RWPE1 (cell line): ENCODE measurements at regions not wholly inside any gene's neighbourhood (a gene's known extent, or its start where the extent isn't known, plus 50 kb on each side); places are given as distances from the start of the nearest gene placed in this dataset.

ENCODE experiments used
- CTCF ChIA-PET: fragments of 350-600 bp; sonication (Branson Sonifier 250); formaldehyde crosslinking; extraction: SDS; loops from one replicate; lab custom pipeline; 2021; lab: Yijun Ruan, JAX
- POLR2A ChIA-PET: fragments of 400-600 bp; formaldehyde crosslinking; extraction: SDS; loops from one replicate; lab custom pipeline; 2020; ENCODE audit warnings: antibody characterized with exemption; ENCODE audit not compliant: low non-redundant PET; lab: Yijun Ruan, JAX
- DNase-seq: peaks from one replicate; pipeline ENCODE4 v3.0.0; 2012; ENCODE audit warnings: low spot score
- H3K27ac ChIP-seq: fragments of 450-650 bp; 2 replicates; pipeline ENCODE4 v1.5.1; 2017
- CTCF ChIP-seq: fragments of 450-650 bp; conservative IDR thresholded peaks from 2 replicates; pipeline ENCODE4 v1.5.1; 2017; ENCODE audit warnings: low read depth, mild to moderate bottlenecking

DNA sequence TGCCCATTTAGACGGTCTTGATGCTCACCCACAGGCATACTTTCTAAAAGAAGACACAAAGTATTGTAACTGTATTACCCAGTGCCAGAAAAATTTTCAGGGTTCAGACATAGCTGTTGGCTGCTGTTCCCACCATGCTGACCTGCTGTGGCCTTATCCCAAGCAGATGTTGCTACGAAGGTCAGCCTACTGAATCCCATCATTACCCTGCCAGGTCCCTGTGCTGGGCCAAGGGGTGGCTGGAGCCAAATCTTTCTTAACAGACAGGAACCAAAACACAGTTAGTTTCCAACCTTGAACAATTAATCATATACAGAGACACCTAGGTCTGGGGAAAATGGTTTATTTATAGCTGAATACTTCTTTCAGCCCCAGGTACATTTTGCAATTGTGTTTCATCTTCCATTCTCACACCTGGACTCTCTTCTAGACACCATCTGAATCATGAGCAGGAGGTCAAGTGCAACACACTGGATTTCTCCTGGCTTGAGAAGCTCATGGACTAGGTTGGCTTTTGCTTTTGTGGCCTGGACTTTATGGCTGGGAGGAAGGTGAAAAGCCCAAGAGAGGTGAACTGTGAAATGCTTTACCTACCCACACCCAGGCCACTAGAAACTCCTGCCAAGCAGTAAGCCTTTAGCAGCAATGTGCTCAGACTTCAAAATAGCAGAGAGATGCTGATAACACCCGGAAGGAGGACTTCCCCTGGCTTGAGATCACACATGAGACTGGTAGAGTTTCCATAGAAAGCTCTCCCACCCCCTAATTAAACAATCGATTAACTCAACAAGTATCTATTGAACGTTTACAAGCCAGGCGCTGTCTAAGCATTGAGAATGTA, 150.1 kb downstream of the SUDS3 start:
- no peak overlapping the region for H3K27ac ChIP-seq
- TF ChIP-seq CTCF, result no peak
- no peak for DNase-seq
- ChIA-PET POLR2A (no interaction called here), CTCF (no interaction called here)

GRCh38 chr12:118527310-118527709, 151.0 kb downstream of the SUDS3 start:
- no peak for DNase-seq
- no peak overlapping the region for H3K27ac ChIP-seq
- no peak for TF ChIP-seq CTCF
- ChIA-PET CTCF (no interaction called here), POLR2A (no interaction called here)

DNA sequence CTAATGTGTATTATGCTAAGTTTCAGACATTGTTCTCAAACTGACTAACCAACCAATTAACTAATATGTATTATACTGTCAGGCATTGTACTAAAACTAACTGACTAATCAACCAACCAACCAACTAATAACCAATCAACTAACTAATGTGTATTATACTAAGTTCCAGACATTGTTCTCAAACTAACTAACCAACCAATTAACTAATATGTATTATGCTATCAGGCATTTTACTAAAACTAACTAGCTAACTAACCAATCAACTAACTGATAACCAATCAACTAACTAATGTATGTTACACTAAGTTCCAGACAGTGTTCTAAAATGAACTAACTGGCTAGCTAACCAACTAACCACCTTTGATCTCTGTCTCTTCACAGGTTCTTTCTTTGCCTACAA, 152.3 kb downstream of the SUDS3 start:
- POLR2A ChIA-PET, result no interaction called here
- no peak overlapping the region for H3K27ac ChIP-seq
- CTCF ChIA-PET, result no interaction called here
- no peak for TF ChIP-seq CTCF
- no peak for DNase-seq

- no peak for DNase-seq
- ChIA-PET POLR2A (no interaction called here), CTCF (no interaction called here)
- H3K27ac ChIP-seq, result no peak overlapping the region
- no peak for TF ChIP-seq CTCF
These were observed 157.6 kb downstream of the SUDS3 start for GRCh38 chr12:118534003-118534402.

DNA sequence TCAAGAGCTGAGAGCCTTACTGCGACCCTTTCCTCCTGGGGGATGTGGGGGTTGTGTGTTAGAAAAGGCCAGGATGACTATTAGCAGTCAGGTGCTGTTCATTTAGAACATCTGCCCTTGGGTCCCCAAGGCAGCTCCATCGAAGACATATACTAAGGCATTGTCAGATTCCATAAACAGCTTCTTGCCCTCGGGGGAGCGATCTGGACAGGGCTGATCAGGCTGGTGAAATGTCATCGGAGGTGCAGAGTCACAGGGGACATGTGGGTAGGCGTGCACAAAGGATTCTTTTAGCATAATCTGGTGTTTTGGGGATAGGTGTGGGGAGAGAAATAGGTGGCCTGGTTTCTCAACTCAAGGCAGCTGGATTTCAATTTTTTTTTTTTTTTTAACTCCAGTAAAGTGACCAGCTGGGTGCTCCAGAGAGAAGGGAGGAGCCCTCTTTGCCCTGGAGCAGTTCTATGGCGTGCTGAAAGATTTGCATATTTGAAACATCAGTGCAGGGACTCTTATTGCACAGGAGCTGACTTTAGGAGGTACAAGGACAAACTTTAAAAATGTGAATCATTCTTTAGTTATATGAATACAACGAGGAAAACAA, 160.1 kb downstream of the SUDS3 start:
- ChIA-PET CTCF (interaction anchor here (0.7 kb wide), 1 partner anchor 8 kb away, joined by 3 read pairs; no protein-coding TSS in a partner anchor), POLR2A (no interaction called here)
- no peak overlapping the region for H3K27ac ChIP-seq
- no peak for DNase-seq
- TF ChIP-seq CTCF, result no peak

GRCh38 chr12:118537481-118537917, 161.1 kb downstream of the SUDS3 start:
- POLR2A ChIA-PET, result no interaction called here
- no peak for TF ChIP-seq CTCF
- no peak for DNase-seq
- CTCF ChIA-PET, result no interaction called here
- no peak overlapping the region for H3K27ac ChIP-seq
